GM12865 (cell line): ENCODE measurements at regions not wholly inside any gene's neighbourhood (a gene's known extent, or its start where the extent isn't known, plus 50 kb on each side); places are given as distances from the start of the nearest gene placed in this dataset.

Source experiments
- DNase-seq: peaks from one replicate; pipeline ENCODE4 v3.0.0; 2010; ENCODE audit warnings: low read depth
- H3K4me3 ChIP-seq: 2 replicates; pipeline ENCODE4 v1.5.1; 2011; ENCODE audit warnings: mild to moderate bottlenecking, low read depth, low read length, control low read depth
- TF ChIP-seq, protein P1 (sequence below): IDR thresholded peaks from 2 replicates; pipeline ENCODE4 v1.5.1; 2011; ENCODE audit warnings: low read length, control low read depth, low read depth, inconsistent platforms; ENCODE audit not compliant: insufficient read depth; ENCODE audit errors: missing control alignments

GRCh38 chr5:165940541-165940940 is 2350.9 kb upstream of the WWC1 start:
- DNase-seq = no peak
- TF ChIP-seq, protein P1, sequence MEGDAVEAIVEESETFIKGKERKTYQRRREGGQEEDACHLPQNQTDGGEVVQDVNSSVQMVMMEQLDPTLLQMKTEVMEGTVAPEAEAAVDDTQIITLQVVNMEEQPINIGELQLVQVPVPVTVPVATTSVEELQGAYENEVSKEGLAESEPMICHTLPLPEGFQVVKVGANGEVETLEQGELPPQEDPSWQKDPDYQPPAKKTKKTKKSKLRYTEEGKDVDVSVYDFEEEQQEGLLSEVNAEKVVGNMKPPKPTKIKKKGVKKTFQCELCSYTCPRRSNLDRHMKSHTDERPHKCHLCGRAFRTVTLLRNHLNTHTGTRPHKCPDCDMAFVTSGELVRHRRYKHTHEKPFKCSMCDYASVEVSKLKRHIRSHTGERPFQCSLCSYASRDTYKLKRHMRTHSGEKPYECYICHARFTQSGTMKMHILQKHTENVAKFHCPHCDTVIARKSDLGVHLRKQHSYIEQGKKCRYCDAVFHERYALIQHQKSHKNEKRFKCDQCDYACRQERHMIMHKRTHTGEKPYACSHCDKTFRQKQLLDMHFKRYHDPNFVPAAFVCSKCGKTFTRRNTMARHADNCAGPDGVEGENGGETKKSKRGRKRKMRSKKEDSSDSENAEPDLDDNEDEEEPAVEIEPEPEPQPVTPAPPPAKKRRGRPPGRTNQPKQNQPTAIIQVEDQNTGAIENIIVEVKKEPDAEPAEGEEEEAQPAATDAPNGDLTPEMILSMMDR = no peak
- H3K4me3 ChIP-seq = no peak overlapping the region

DNA sequence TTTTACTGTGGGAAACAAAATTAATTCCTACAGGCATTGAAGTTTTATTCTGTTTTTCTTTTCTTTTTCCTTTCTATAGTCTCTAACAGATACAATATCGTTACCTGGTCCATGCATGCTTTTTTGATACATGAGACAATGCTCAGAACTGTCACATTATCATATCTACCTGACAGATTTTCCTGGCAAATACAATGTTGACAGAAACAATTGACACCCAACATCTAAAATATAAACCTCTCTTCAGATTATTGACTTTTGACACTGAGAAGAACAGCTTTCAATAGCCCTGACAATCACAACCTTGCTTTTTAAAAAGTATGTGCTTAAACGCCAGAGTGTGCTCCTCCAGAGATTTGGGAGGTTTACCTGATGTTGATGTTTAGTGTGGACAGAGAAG is 2334.6 kb upstream of the WWC1 start:
- no peak overlapping the region for H3K4me3 ChIP-seq
- TF ChIP-seq, protein P1 = no peak
- DNase-seq = no peak

DNA sequence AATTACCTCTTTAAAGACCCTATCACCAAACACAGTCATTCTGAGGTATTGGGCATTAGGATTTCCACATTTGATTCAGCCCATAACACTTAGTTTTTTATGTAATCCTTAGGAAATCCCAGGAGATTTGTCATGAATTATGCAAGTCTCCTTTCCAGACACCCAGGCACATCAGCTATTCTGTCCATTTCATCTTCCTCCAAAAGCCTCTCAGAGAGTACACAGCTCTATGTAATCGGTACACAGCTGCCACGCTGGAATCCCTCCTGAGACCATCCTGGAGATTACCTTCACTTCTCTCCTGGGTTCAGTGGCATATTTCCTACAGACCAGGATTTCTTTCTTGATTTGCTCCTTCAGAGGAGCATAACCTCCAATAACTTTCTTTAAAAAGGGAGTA is 2309.8 kb upstream of the WWC1 start:
- TF ChIP-seq, protein P1 = no peak
- no peak for DNase-seq
- no peak overlapping the region for H3K4me3 ChIP-seq

GRCh38 chr5:165996201-165996875 is 2295.1 kb upstream of the WWC1 start:
- DNase-seq = no peak
- H3K4me3 ChIP-seq = no peak overlapping the region
- TF ChIP-seq, protein P1 = no peak

- H3K4me3 ChIP-seq = no peak overlapping the region
- TF ChIP-seq, protein P1 = no peak
- DNase-seq = no peak
These were observed 2291.6 kb upstream of the WWC1 start for GRCh38 chr5:165999693-166000320.

- no peak for DNase-seq
- TF ChIP-seq, protein P1 = no peak
- no peak overlapping the region for H3K4me3 ChIP-seq
These were observed 2287.4 kb upstream of the WWC1 start for GRCh38 chr5:166004006-166004405.
